NB4 (cell line): ENCODE measurements at regions not wholly inside any gene's neighbourhood (a gene's known extent, or its start where the extent isn't known, plus 50 kb on each side); places are given as distances from the start of the nearest gene placed in this dataset.

Experiments used
- CTCF ChIP-seq: IDR thresholded peaks from one replicate; pipeline ENCODE4 v1.5.1; 2012; ENCODE audit warnings: low read depth, low read length
- MAX ChIP-seq: IDR thresholded peaks from 2 replicates; pipeline ENCODE4 v1.6.1; 2011; ENCODE audit warnings: low read depth, low read length
- POLR2A ChIP-seq: IDR thresholded peaks from 2 replicates; pipeline ENCODE4 v1.6.1; 2011; ENCODE audit warnings: mild to moderate bottlenecking; ENCODE audit not compliant: insufficient read length; ENCODE audit errors: extremely low read depth

- TF ChIP-seq MAX = no peak
- TF ChIP-seq CTCF = no peak
- TF ChIP-seq POLR2A = no peak
These were observed 526.8 kb downstream of the XIRP2 start for GRCh38 chr2:167415068-167415467.
